ENCODE measurements at regions not wholly inside any gene's neighbourhood (a gene's known extent, or its start where the extent isn't known, plus 50 kb on each side); places are given as distances from the start of the nearest gene placed in this dataset.

GRCh38 chrX:35276115-35276514, 333.5 kb downstream of the FAM47B start:
- no peak overlapping the region for H3K4me2 ChIP-seq
- no peak overlapping the region for H3K4me3 ChIP-seq
- TF ChIP-seq EZH2phosphoT487 (IDR thresholded peaks at IDR 0.05) (no peak), CTCF (IDR thresholded peaks at IDR 0.05) (no peak), EZH2 (IDR thresholded peaks at IDR 0.05) (no peak)
- no peak overlapping the region for H2AFZ ChIP-seq (replicated peaks)
- Mint-ChIP-seq H3K9me3 (no peaks in the 10 kb centered on the region), H3K4me1 (no peaks in the 10 kb centered on the region), H3K27me3 (ENCODE audit: insufficient read depth, low read depth) (no peaks in the 10 kb centered on the region), H3K4me3 (no peak overlapping the region), H3K27ac (no peak overlapping the region), H3K36me3 (no peaks in the 10 kb centered on the region)
- H3F3A ChIP-seq (ENCODE audit: low read depth) = no peaks in the 10 kb centered on the region
- no peak overlapping the region for H3K9ac ChIP-seq
- no peak for DNase-seq (ENCODE audit: low spot score)
- no peaks in the 10 kb centered on the region for H3K9me3 ChIP-seq (ENCODE audit: low read depth)
- H3K27ac ChIP-seq = no peak overlapping the region
- H3K4me1 ChIP-seq = no peaks in the 10 kb centered on the region
- H3K27me3 ChIP-seq = no peaks in the 10 kb centered on the region
- no peaks in the 10 kb centered on the region for H3K79me2 ChIP-seq (ENCODE audit: low read depth)
- H4K20me1 ChIP-seq (ENCODE audit: low read depth) = no peaks in the 10 kb centered on the region
- H3K36me3 ChIP-seq = peaks cover 2% of the 10 kb centered on the region

- H3K9ac ChIP-seq = no peak overlapping the region
- H3K4me2 ChIP-seq = no peak overlapping the region
- DNase-seq (ENCODE audit: low spot score) = no peak
- no peaks in the 10 kb centered on the region for H3K4me1 Mint-ChIP-seq
- no peaks in the 10 kb centered on the region for H3K27me3 Mint-ChIP-seq (ENCODE audit: insufficient read depth, low read depth)
- TF ChIP-seq EZH2phosphoT487 (IDR thresholded peaks at IDR 0.05) (no peak), EZH2 (IDR thresholded peaks at IDR 0.05) (no peak), CTCF (IDR thresholded peaks at IDR 0.05) (no peak)
- no peaks in the 10 kb centered on the region for H3K4me1 ChIP-seq
- H3K27ac ChIP-seq = no peak overlapping the region
- H3K9me3 ChIP-seq (ENCODE audit: low read depth) = peaks cover 6% of the 10 kb centered on the region
- H3F3A ChIP-seq (ENCODE audit: low read depth) = no peaks in the 10 kb centered on the region
- peaks cover 3% of the 10 kb centered on the region for H3K36me3 ChIP-seq
- no peaks in the 10 kb centered on the region for H3K9me3 Mint-ChIP-seq
- H2AFZ ChIP-seq (replicated peaks) = no peak overlapping the region
- H3K27me3 ChIP-seq = no peaks in the 10 kb centered on the region
- H3K4me3 Mint-ChIP-seq = no peak overlapping the region
- H3K27ac Mint-ChIP-seq = no peak overlapping the region
- H3K4me3 ChIP-seq = no peak overlapping the region
- no peaks in the 10 kb centered on the region for H3K79me2 ChIP-seq (ENCODE audit: low read depth)
- no peaks in the 10 kb centered on the region for H4K20me1 ChIP-seq (ENCODE audit: low read depth)
- no peaks in the 10 kb centered on the region for H3K36me3 Mint-ChIP-seq
Observed at GRCh38 chrX:35285289-35285962, 342.8 kb downstream of the FAM47B start.

- H3F3A ChIP-seq (ENCODE audit: low read depth) = no peaks in the 10 kb centered on the region
- no peak overlapping the region for H2AFZ ChIP-seq (replicated peaks)
- Mint-ChIP-seq H3K27ac (no peak overlapping the region), H3K4me1 (no peaks in the 10 kb centered on the region), H3K9me3 (no peaks in the 10 kb centered on the region), H3K27me3 (ENCODE audit: insufficient read depth, low read depth) (no peaks in the 10 kb centered on the region), H3K4me3 (no peak overlapping the region), H3K36me3 (no peaks in the 10 kb centered on the region)
- no peaks in the 10 kb centered on the region for H3K36me3 ChIP-seq
- no peaks in the 10 kb centered on the region for H3K4me1 ChIP-seq
- no peaks in the 10 kb centered on the region for H3K9me3 ChIP-seq (ENCODE audit: low read depth)
- TF ChIP-seq EZH2 (IDR thresholded peaks at IDR 0.05) (no peak), EZH2phosphoT487 (IDR thresholded peaks at IDR 0.05) (no peak), CTCF (IDR thresholded peaks at IDR 0.05) (no peak)
- no peak for DNase-seq (ENCODE audit: low spot score)
- H4K20me1 ChIP-seq (ENCODE audit: low read depth) = no peaks in the 10 kb centered on the region
- no peaks in the 10 kb centered on the region for H3K27me3 ChIP-seq
- no peak overlapping the region for H3K9ac ChIP-seq
- H3K4me2 ChIP-seq = no peak overlapping the region
- no peak overlapping the region for H3K27ac ChIP-seq
- no peak overlapping the region for H3K4me3 ChIP-seq
- no peaks in the 10 kb centered on the region for H3K79me2 ChIP-seq (ENCODE audit: low read depth)
Observed at GRCh38 chrX:35288657-35289056, 346.1 kb downstream of the FAM47B start.
